GM20431 (cell line): ENCODE measurements at regions not wholly inside any gene's neighbourhood (a gene's known extent, or its start where the extent isn't known, plus 50 kb on each side); places are given as distances from the start of the nearest gene placed in this dataset.

Experiments used
- in situ Hi-C: fragments of 300-500 bp; cut with MseI, MboI; formaldehyde crosslinking; loops from one replicate; pipeline ENCODE4 v1.15.0; 2020; ENCODE audit warnings: low sequenced_read_pairs; ENCODE audit not compliant: unreplicated experiment

- in situ Hi-C loops, result no loop called here
Measured at GRCh38 chr21:27631471-27631870, 664.6 kb upstream of the ADAMTS5 start.

- in situ Hi-C loops, result no loop called here
Measured at GRCh38 chr21:27622631-27623030, 655.7 kb upstream of the ADAMTS5 start.

- in situ Hi-C loops, result no loop called here
Measured at GRCh38 chr21:27614231-27614630, 647.3 kb upstream of the ADAMTS5 start.

- in situ Hi-C loops, result no loop called here
Measured at GRCh38 chr21:27606422-27606821, 639.5 kb upstream of the ADAMTS5 start.

- in situ Hi-C loops, result no loop called here
Measured at GRCh38 chr21:27596196-27596595, 629.3 kb upstream of the ADAMTS5 start.

- in situ Hi-C loops, result no loop called here
Measured at GRCh38 chr21:27595716-27596115, 628.8 kb upstream of the ADAMTS5 start.

- in situ Hi-C loops, result no loop called here
Measured at GRCh38 chr21:27590271-27590670, 623.4 kb upstream of the ADAMTS5 start.

- in situ Hi-C loops, result no loop called here
Measured at GRCh38 chr21:27589781-27590180, 622.9 kb upstream of the ADAMTS5 start.

- in situ Hi-C loops, result no loop called here
Measured at GRCh38 chr21:27586986-27587385, 620.1 kb upstream of the ADAMTS5 start.

GRCh38 chr21:27586326-27586725 lies 619.4 kb upstream of the ADAMTS5 start:
- in situ Hi-C loops, result no loop called here

- in situ Hi-C loops, result no loop called here
Measured at GRCh38 chr21:27584256-27584655, 617.4 kb upstream of the ADAMTS5 start.

- in situ Hi-C loops, result no loop called here
Measured at GRCh38 chr21:27582948-27583430, 616.1 kb upstream of the ADAMTS5 start.

- in situ Hi-C loops, result no loop called here
Measured at GRCh38 chr21:27582246-27582947, 615.5 kb upstream of the ADAMTS5 start.

GRCh38 chr21:27581168-27581567 lies 614.3 kb upstream of the ADAMTS5 start:
- in situ Hi-C loops, result no loop called here

GRCh38 chr21:27580276-27580675 lies 613.4 kb upstream of the ADAMTS5 start:
- in situ Hi-C loops, result no loop called here

- in situ Hi-C loops, result no loop called here
Measured at GRCh38 chr21:27578741-27579265, 611.9 kb upstream of the ADAMTS5 start.

- in situ Hi-C loops, result no loop called here
Measured at GRCh38 chr21:27572696-27573095, 605.8 kb upstream of the ADAMTS5 start.

GRCh38 chr21:27571706-27572105 lies 604.8 kb upstream of the ADAMTS5 start:
- in situ Hi-C loops, result no loop called here

- in situ Hi-C loops, result no loop called here
Measured at GRCh38 chr21:27570306-27570868, 603.5 kb upstream of the ADAMTS5 start.

GRCh38 chr21:27569831-27570230 lies 602.9 kb upstream of the ADAMTS5 start:
- in situ Hi-C loops, result no loop called here

- in situ Hi-C loops, result no loop called here
Measured at GRCh38 chr21:27569091-27569490, 602.2 kb upstream of the ADAMTS5 start.

- in situ Hi-C loops, result no loop called here
Measured at GRCh38 chr21:27567381-27567780, 600.5 kb upstream of the ADAMTS5 start.
